PC-9 (cell line): ENCODE measurements at regions not wholly inside any gene's neighbourhood (a gene's known extent, or its start where the extent isn't known, plus 50 kb on each side); places are given as distances from the start of the nearest gene placed in this dataset.

Source experiments
- BruUV-seq: library from RNA; stranded (reverse); fragments of 400-500 nt; replicated peaks from 2 replicates; lab custom pipeline; 2021; lab: Mats Ljungman, UMichigan
- CTCF ChIA-PET: fragments of 300-600 bp; sonication (Branson Sonifier 250); formaldehyde crosslinking; loops from one replicate; lab custom pipeline; 2022; ENCODE audit warnings: antibody characterized with exemption; lab: Charles Lee
- POLR2A ChIA-PET: fragments of 300-600 bp; sonication (Branson Sonifier 250); formaldehyde crosslinking; loops from one replicate; lab custom pipeline; 2022; ENCODE audit warnings: antibody characterized with exemption; ENCODE audit not compliant: unreplicated experiment; lab: Charles Lee
- DNase-seq, 2 experiments: peaks; one replicate each; pipeline versions ENCODE4 v3.0.0 to v3.0.0-alpha.2; 2015 to 2022; ENCODE audit warnings: mixed read lengths in 1 of 2
- H2AFZ ChIP-seq: fragments of 200-600 bp; sonication (generic); 2 replicates; pipeline ENCODE4 v1.8.1; 2017; ENCODE audit warnings: antibody characterized with exemption
- H3F3A ChIP-seq: fragments of 200-600 bp; sonication (generic); 2 replicates; pipeline ENCODE4 v1.8.1; 2017; ENCODE audit warnings: antibody characterized with exemption, mild to moderate bottlenecking, low read depth; ENCODE audit not compliant: insufficient read depth
- H3K27ac ChIP-seq: fragments of 200-600 bp; sonication (generic); 2 replicates; pipeline ENCODE4 v1.6.1; 2016; ENCODE audit warnings: mixed run types
- H3K27me3 ChIP-seq: fragments of 200-600 bp; sonication (generic); 2 replicates; pipeline ENCODE4 v1.6.1; 2016; ENCODE audit warnings: low read depth, mixed run types; ENCODE audit not compliant: insufficient read depth
- H3K36me3 ChIP-seq: fragments of 200-600 bp; sonication (generic); 2 replicates; pipeline ENCODE4 v1.6.1; 2016; ENCODE audit warnings: low read depth, mixed run types
- H3K4me1 ChIP-seq: fragments of 200-600 bp; sonication (generic); replicated peaks from 2 replicates; pipeline ENCODE4 v1.6.1; 2016; ENCODE audit warnings: mixed run types; ENCODE audit not compliant: insufficient read depth
- H3K4me2 ChIP-seq: fragments of 200-600 bp; sonication (generic); 2 replicates; pipeline ENCODE4 v1.6.1; 2017; ENCODE audit warnings: mixed run types
- H3K4me3 ChIP-seq: fragments of 200-600 bp; sonication (generic); 2 replicates; pipeline ENCODE4 v1.6.1; 2016; ENCODE audit warnings: mixed run types
- H3K79me2 ChIP-seq: fragments of 200-600 bp; sonication (generic); 2 replicates; pipeline ENCODE4 v1.6.1; 2017; ENCODE audit warnings: low read depth, mixed run types
- H3K9me2 ChIP-seq: fragments of 200-600 bp; sonication (generic); 2 replicates; pipeline ENCODE4 v1.8.1; 2017; ENCODE audit warnings: mild to moderate bottlenecking; ENCODE audit not compliant: insufficient read depth
- H3K9me3 ChIP-seq: fragments of 200-600 bp; sonication (generic); 2 replicates; pipeline ENCODE4 v1.8.1; 2016; ENCODE audit warnings: low read depth; ENCODE audit not compliant: insufficient read depth
- H4K20me1 ChIP-seq: fragments of 200-600 bp; sonication (generic); 2 replicates; pipeline ENCODE4 v1.8.1; 2017; ENCODE audit not compliant: insufficient read depth
- CTCF ChIP-seq: fragments of 200-600 bp; sonication (generic); conservative IDR thresholded peaks from 2 replicates; pipeline ENCODE4 v1.6.1; 2017; ENCODE audit warnings: mixed run types, antibody characterized with exemption, mild to moderate bottlenecking, moderate library complexity
- EZH2 ChIP-seq: fragments of 200-600 bp; sonication (generic); IDR thresholded peaks from 2 replicates; pipeline ENCODE4 v1.8.0; 2017; ENCODE audit warnings: antibody characterized with exemption, low read depth
- intact Hi-C: fragments of 100-400 bp; cut with micrococcal nuclease; formaldehyde crosslinking; loops from one replicate; pipeline ENCODE4 v1.10.0; 2022; ENCODE audit not compliant: unreplicated experiment

- no peaks in the 10 kb centered on the region for H3K79me2 ChIP-seq
- H3F3A ChIP-seq = no peaks in the 10 kb centered on the region
- no TSS peak for BruUV-seq
- TF ChIP-seq CTCF (no peak), EZH2 (no peak)
- H2AFZ ChIP-seq = peak overlapping the region; percentile 53; the same call in 1 of the 2 replicates
- ChIA-PET POLR2A (no interaction called here), CTCF (no interaction called here)
- H4K20me1 ChIP-seq = no peaks in the 10 kb centered on the region
- no peak overlapping the region for H3K4me2 ChIP-seq
- H3K9me2 ChIP-seq = no peaks in the 10 kb centered on the region
- H3K27me3 ChIP-seq = no peaks in the 10 kb centered on the region
- H3K36me3 ChIP-seq = no peaks in the 10 kb centered on the region
- no peaks in the 10 kb centered on the region for H3K4me1 ChIP-seq
- no peak for DNase-seq
- no peak overlapping the region for H3K4me3 ChIP-seq
- no peaks in the 10 kb centered on the region; the same call in 1 of the 2 replicates for H3K9me3 ChIP-seq
- H3K27ac ChIP-seq = no peak overlapping the region
- intact Hi-C loops = no loop called here
Measured at GRCh38 chr1:81540216-81540615, 260.5 kb upstream of the ADGRL2 start.

- H4K20me1 ChIP-seq = no peaks in the 10 kb centered on the region
- H3K79me2 ChIP-seq = no peaks in the 10 kb centered on the region
- H3K27me3 ChIP-seq = no peaks in the 10 kb centered on the region
- no TSS peak for BruUV-seq
- H3K36me3 ChIP-seq = no peaks in the 10 kb centered on the region
- intact Hi-C loops = no loop called here
- no peak overlapping the region for H3K27ac ChIP-seq
- ChIA-PET CTCF (no interaction called here), POLR2A (no interaction called here)
- H3K4me3 ChIP-seq = no peak overlapping the region
- no peak overlapping the region for H2AFZ ChIP-seq
- H3K4me2 ChIP-seq = no peak overlapping the region
- no peaks in the 10 kb centered on the region for H3K4me1 ChIP-seq
- no peak for DNase-seq
- no peaks in the 10 kb centered on the region for H3F3A ChIP-seq
- no peaks in the 10 kb centered on the region for H3K9me2 ChIP-seq
- TF ChIP-seq CTCF = no peak
- no peak for TF ChIP-seq EZH2
- no peaks in the 10 kb centered on the region for H3K9me3 ChIP-seq
Measured at GRCh38 chr1:81529014-81529413, 271.7 kb upstream of the ADGRL2 start.

- H3F3A ChIP-seq = no peaks in the 10 kb centered on the region
- H3K9me2 ChIP-seq = no peaks in the 10 kb centered on the region; the same call in 1 of the 2 replicates
- H3K79me2 ChIP-seq = no peaks in the 10 kb centered on the region
- H4K20me1 ChIP-seq = no peaks in the 10 kb centered on the region
- intact Hi-C loops = no loop called here
- H3K4me1 ChIP-seq = no peaks in the 10 kb centered on the region
- no peak overlapping the region for H2AFZ ChIP-seq
- DNase-seq = no peak
- H3K4me3 ChIP-seq = no peak overlapping the region
- TF ChIP-seq EZH2 (no peak), CTCF (no peak)
- BruUV-seq = no TSS peak
- H3K36me3 ChIP-seq = no peaks in the 10 kb centered on the region
- CTCF ChIA-PET = no interaction called here
- no peak overlapping the region for H3K4me2 ChIP-seq
- H3K9me3 ChIP-seq = no peaks in the 10 kb centered on the region
- H3K27ac ChIP-seq = no peak overlapping the region
- H3K27me3 ChIP-seq = no peaks in the 10 kb centered on the region
- POLR2A ChIA-PET = no interaction called here
Measured at GRCh38 chr1:81525085-81525484, 275.6 kb upstream of the ADGRL2 start.
